Ovary (tissue), 7 donors: ENCODE measurements at regions not wholly inside any gene's neighbourhood (a gene's known extent, or its start where the extent isn't known, plus 50 kb on each side); places are given as distances from the start of the nearest gene placed in this dataset.

Experiments
- DNase-seq, 5 donors: peaks; one replicate each; pipeline ENCODE4 v3.0.0-alpha.2; 2019 to 2020
- H3K27ac ChIP-seq, 2 donors: fragments of 200-600 bp; one replicate each; pipeline versions ENCODE4 v1.5.1 to v1.8.0; 2019 to 2022
- H3K27me3 ChIP-seq: fragments of 200-600 bp; one replicate; pipeline ENCODE4 v1.8.0; 2022
- H3K36me3 ChIP-seq: fragments of 200-600 bp; sonication (generic); one replicate; pipeline ENCODE4 v1.5.1; 2019
- H3K4me1 ChIP-seq: one replicate; pipeline ENCODE4 v1.8.1; 2013; ENCODE audit warnings: mild to moderate bottlenecking, moderate library complexity; ENCODE audit not compliant: insufficient read depth
- H3K4me3 ChIP-seq: fragments of 200-600 bp; sonication (generic); one replicate; pipeline ENCODE4 v1.5.1; 2017
- H3K9me3 ChIP-seq, 2 donors: fragments of 200-600 bp in 1 of 2; sonication (generic) in 1 of 2; one replicate each; pipeline versions ENCODE4 v1.5.1 to v1.8.1; 2013 to 2019; ENCODE audit warnings: mild to moderate bottlenecking in 1 of 2, moderate library complexity in 1 of 2
- EP300 ChIP-seq: sonication (generic); formaldehyde crosslinking; IDR thresholded peaks from one replicate; pipeline ENCODE4 v1.6.1; 2017; ENCODE audit warnings: antibody characterized with exemption
- POLR2A ChIP-seq: fragments of 450-650 bp; IDR thresholded peaks from one replicate; pipeline ENCODE4 v1.6.1; 2017; ENCODE audit warnings: antibody characterized with exemption, mild to moderate bottlenecking, moderate library complexity
- WGBS, 3 donors: extraction: QIAGEN DNeasy Blood & Tissue Kit in 1 of 3; methylation state at CpG; one replicate each; pipeline versions ENCODE4 v1.1.5 to v1.1.7; 2013 to 2017; 5-methylcytosine and 5-hydroxymethylcytosine counted together
- intact Hi-C, 4 donors: fragments of 100-400 bp; cut with DNase I; formaldehyde crosslinking; loops; one replicate each; pipeline versions ENCODE4 v1.11.0 to v1.15.1; 2022 to 2023
- TF ChIP-seq, protein P1 (sequence below), 3 donors: fragments of 450-650 bp in 2 of 3; fragments of 200-600 bp in 1 of 3; IDR thresholded peaks; one replicate each; pipeline versions ENCODE4 v1.5.1 to v1.8.0; 2016 to 2022; ENCODE audit warnings: antibody characterized with exemption in 3 of 3, mild to moderate bottlenecking in 1 of 3
- donor health status: DM: no; HTN: no; CAD: no; lungs with moderate emphysema.
- donor health status: DM: no; HTN: no; CAD: no.
- donor health status: Bipolar disorder and iron deficiency.
- donor health status: DM: no; HTN: no; CAD: no.
- donor health status: DM: yes; HTN: yes; CAD: no.

GRCh38 chr7:132681951-132682350 is 105.7 kb upstream of the PLXNA4 start:
- H3K36me3 ChIP-seq, result no peaks in the 10 kb centered on the region
- intact Hi-C loops, result no loop called here
- no peak for DNase-seq
- no peak for TF ChIP-seq EP300
- TF ChIP-seq, protein P1, sequence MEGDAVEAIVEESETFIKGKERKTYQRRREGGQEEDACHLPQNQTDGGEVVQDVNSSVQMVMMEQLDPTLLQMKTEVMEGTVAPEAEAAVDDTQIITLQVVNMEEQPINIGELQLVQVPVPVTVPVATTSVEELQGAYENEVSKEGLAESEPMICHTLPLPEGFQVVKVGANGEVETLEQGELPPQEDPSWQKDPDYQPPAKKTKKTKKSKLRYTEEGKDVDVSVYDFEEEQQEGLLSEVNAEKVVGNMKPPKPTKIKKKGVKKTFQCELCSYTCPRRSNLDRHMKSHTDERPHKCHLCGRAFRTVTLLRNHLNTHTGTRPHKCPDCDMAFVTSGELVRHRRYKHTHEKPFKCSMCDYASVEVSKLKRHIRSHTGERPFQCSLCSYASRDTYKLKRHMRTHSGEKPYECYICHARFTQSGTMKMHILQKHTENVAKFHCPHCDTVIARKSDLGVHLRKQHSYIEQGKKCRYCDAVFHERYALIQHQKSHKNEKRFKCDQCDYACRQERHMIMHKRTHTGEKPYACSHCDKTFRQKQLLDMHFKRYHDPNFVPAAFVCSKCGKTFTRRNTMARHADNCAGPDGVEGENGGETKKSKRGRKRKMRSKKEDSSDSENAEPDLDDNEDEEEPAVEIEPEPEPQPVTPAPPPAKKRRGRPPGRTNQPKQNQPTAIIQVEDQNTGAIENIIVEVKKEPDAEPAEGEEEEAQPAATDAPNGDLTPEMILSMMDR (IDR thresholded peaks at IDR 0.05), result no peak
- TF ChIP-seq POLR2A, result no peak
- no peaks in the 10 kb centered on the region for H3K27me3 ChIP-seq
- H3K4me1 ChIP-seq, result no peaks in the 10 kb centered on the region
- no peaks in the 10 kb centered on the region for H3K9me3 ChIP-seq
- no peak overlapping the region for H3K4me3 ChIP-seq
- 82 to 95% (median 82%) methylated on average over 3 of the region's 3 CpGs for WGBS, 3 donors
- no peak overlapping the region for H3K27ac ChIP-seq

DNA sequence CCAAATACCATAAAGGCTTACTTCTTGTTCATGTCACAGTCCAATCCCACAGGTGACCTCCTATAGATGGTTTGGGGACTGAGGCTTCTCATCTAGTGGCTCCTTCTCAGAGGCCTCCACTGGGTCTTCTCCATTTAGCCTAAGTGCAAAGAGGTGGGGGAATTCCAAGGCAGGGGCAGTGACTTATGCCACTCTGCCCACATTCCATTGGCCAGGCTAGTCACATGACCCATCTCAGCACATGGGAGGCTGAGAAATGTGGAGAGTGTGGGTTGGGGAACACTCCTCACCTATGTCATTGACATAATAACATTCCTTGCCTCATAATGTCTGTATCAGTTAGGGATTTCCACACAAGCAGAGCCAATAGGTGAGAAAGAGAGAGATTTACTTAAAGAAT is 104.3 kb upstream of the PLXNA4 start:
- TF ChIP-seq EP300, result no peak
- no peak for TF ChIP-seq POLR2A
- TF ChIP-seq, protein P1 (IDR thresholded peaks at IDR 0.05), result no peak
- no peak for DNase-seq
- Histone ChIP-seq H3K4me1 (no peaks in the 10 kb centered on the region), H3K27me3 (no peaks in the 10 kb centered on the region), H3K27ac (no peak overlapping the region), H3K9me3 (no peaks in the 10 kb centered on the region), H3K36me3 (no peaks in the 10 kb centered on the region), H3K4me3 (no peak overlapping the region)
- intact Hi-C loops, result no loop called here

- Histone ChIP-seq H3K27me3 (no peaks in the 10 kb centered on the region), H3K4me3 (no peak overlapping the region), H3K36me3 (no peaks in the 10 kb centered on the region), H3K4me1 (no peaks in the 10 kb centered on the region), H3K9me3 (no peaks in the 10 kb centered on the region), H3K27ac (no peak overlapping the region)
- intact Hi-C loops, result no loop called here
- TF ChIP-seq POLR2A, result no peak
- no peak for DNase-seq
- 57 to 73% (median 62%) methylated on average over 2 of the region's 2 CpGs for WGBS, 3 donors
Observed at GRCh38 chr7:132678656-132679055, 102.4 kb upstream of the PLXNA4 start.

DNA sequence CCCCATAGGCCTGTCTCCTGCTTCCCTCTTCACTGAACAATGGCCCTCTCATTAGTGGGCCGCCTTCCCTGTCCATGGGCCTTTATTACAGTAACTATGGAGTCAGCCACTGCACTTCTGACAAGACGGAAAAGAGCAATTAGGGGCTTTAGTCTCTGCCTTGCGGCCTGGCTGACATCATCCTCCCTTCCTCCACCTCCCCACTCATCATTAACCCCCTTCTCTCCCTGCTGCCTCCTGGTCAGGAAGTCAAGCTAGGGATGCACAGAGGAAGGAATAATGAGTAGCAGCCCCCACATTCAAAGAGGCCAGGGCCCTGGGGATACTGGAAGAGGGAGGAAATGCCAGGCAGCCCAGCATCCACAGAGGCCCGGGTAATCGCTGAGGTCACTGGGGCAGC is 101.6 kb upstream of the PLXNA4 start:
- no peak for DNase-seq
- TF ChIP-seq, protein P1 (IDR thresholded peaks at IDR 0.05), result no peak
- no peak for TF ChIP-seq POLR2A
- no peak for TF ChIP-seq EP300
- no peak overlapping the region for H3K27ac ChIP-seq
- H3K36me3 ChIP-seq, result no peaks in the 10 kb centered on the region
- H3K27me3 ChIP-seq, result no peaks in the 10 kb centered on the region
- H3K4me1 ChIP-seq, result no peaks in the 10 kb centered on the region
- intact Hi-C loops, result no loop called here
- H3K4me3 ChIP-seq, result no peak overlapping the region
- WGBS, 3 donors, result 47 to 48% (median 48%) methylated on average over 5 of the region's 5 CpGs
- no peaks in the 10 kb centered on the region for H3K9me3 ChIP-seq

DNA sequence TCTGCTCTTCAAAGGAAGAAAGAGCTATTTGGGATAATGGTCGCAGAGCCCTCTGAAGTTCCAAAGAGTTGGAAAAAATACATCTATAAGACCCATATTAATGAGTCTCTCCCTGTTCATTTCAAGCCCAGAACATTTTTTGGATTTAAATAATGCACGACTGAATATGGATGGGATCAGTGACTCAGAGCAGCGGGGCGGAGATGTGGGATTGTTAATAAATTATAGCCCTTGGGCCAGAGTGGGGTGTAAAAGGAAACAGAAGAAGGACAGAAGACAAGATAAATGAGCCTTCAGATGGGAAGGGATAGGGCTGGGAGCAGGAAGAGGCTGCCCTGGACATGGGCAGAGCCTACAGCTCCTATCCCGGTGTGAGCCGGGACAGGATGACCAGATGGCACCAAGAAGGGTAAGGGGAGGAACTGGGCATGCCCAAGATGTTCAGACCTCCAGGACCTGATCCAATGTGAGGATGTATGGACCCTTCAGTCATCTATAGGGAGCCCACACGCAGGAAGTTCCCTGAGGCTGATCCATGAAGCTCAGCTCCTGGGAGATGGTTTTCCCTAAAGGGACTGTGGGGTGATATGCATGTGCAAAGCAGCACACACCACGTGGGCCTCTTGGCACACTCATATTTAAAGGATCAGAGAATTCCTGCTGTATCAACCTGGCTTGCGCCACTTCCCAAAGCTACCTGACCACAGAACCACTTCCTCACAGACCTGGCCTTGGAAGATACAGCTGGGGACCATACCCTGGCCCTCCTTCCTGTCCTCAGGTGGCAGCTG is 96.1 kb upstream of the PLXNA4 start:
- Histone ChIP-seq H3K27me3 (no peaks in the 10 kb centered on the region), H3K4me1 (no peaks in the 10 kb centered on the region), H3K36me3 (no peaks in the 10 kb centered on the region), H3K9me3 (no peaks in the 10 kb centered on the region), H3K27ac (no peak overlapping the region), H3K4me3 (no peak overlapping the region)
- TF ChIP-seq EP300 (no peak), POLR2A (no peak)
- TF ChIP-seq, protein P1 (IDR thresholded peaks at IDR 0.05), result no peak
- intact Hi-C loops, result no loop called here
- WGBS, 3 donors, result 82 to 84% (median 84%) methylated on average over 9 of the region's 9 CpGs
- DNase-seq, result no peak
